AG08395 (cell line): ENCODE measurements at regions not wholly inside any gene's neighbourhood (a gene's known extent, or its start where the extent isn't known, plus 50 kb on each side); places are given as distances from the start of the nearest gene placed in this dataset.

ENCODE experiments used
- DNase-seq: peaks from one replicate; pipeline ENCODE4 v3.0.0; 2012; ENCODE audit warnings: mixed read lengths, low spot score

DNA sequence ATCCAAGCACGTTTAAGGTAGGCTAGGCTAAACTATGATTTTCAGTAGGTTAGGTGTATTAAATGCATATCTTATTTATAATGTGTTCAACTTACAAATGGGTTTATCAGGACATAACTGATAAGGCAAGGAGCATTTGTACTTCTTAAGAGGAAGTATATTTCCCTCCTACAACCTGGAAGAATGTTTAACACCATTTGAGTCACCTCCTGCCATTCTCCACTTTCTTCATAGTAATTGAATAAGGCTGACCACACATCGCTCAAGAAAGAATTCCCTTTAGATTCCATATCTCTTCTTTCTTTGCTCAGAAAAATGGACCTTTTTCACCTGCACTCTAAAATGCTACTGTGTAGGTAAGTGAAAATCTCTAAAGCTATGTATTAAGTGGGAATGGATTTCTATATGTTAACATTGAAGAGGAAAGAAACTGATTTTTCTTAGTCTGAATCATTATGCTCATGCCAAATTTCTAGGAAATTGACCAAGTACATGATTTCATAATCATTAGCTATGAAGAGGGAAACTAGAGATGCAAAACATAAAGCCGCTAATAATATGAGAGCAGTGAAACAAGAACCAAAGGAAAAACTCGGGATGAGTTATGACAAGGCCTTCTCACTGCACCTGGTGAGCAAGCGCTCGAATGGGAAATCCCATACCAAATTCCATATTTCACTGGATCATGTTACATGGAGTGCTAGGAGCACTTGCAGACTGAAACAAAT, 210.4 kb downstream of the ALDH8A1 start:
- no peak for DNase-seq

DNA sequence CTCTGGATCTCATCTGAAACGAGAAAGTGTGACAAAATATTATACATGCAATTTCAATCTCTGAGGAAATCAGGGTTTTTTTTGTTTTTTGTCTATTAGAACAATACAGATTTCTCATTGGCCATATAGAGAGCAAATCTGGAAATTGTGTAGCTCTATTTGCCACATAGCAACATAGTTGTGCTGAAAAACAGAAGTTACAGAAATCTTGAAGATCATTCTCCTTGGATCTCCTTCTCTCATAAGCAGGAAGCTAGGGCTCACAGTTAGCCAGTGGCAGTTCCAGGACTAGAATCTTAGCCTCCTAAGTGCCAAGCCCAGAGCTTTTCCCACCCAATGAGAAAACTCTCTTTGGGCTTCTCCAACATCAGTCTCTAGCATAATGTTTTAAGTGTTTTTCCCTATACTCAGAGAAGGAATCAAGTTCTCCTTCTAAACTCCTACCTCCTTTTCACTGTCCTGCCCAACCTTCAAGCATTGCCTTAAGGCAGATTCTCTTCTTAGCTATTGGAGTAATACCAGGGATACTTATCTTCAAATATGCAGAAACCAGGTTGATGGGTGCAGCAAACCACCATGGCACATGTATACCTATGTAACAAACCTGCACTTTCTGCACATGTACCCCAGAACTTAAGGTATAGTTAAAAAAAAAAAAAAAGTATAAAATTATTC, 211.6 kb downstream of the ALDH8A1 start:
- no peak for DNase-seq

DNA sequence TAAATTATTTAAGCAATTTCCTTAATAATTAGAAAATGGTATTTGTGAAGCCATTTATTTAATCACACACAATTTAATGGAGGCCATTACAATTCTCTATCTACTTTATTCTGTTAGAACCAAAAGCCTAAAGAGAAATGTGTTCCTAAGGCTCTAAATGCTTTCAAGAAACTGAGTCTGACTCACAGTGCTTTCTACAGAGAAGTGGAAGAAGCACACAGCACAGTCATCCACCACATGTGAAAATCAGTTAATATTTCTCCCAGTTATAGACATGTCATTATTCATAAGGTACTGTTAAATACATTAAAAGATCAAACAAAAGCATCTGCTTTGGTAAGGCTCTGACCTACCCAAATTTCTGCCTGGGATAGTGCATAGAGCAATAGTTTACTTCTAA, 214.4 kb downstream of the ALDH8A1 start:
- no peak for DNase-seq

DNA sequence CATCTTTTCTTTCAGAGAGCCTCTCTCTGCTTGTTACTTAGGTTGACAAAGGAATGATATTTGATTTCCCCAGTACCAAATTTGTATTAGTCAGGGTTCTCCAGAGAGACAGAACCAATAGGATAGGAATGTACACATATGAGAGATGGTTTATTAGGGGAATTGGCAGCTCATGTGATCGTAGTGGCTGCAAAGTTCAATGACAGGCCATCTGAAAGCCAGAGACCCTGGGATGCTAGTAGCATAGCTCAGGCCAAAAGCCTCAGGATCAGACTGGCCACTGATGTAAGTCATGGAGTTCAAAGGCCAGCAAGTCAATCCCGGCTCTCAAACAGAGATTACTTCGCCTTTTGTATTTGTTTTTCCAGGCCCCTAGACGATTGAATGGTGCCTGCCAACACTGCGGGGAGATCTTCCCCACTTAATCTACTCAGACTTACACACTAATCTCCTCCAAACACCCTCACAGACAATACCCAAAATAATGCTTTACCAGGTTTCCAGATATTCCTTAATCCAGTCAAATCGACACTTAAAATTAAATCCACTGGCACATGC, 215.5 kb downstream of the ALDH8A1 start:
- DNase-seq = no peak

DNA sequence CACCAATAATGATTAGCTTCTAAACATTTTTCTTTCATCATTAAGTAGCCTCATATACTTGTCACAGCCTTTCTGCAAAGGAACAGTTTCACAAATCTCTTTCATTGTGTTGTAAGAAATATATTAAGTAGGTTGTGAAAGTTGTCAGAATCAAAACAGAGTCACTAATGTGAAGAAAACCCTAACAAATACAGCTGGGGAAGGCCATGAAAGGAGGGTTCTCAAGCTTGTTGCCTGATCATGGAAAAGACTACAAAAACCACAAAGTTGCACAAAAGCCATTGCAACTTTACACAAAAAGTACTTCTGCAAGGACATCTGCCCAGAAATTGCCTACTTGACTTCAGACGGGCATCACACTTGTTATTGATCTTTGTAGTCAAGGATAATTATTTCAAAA, 216.1 kb downstream of the ALDH8A1 start:
- no peak for DNase-seq

DNA sequence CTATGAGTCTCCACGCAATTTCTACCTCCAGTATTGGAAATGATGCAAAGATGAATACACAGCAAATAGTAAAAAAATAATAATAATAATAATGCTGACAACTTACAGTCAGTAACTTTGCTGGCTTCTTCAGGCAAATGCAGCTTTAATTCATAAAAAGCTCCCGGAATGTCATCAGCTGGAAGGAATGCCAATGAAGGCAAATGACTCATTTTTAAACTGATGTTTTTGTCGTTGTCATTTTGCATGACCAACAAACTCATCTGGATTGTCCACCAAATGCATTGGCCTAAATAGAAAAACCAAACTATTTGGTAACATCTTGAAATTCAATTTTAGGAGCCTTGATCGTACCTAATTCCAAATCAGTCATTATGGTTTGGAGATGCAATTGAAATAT, 217.1 kb downstream of the ALDH8A1 start:
- DNase-seq = peak; percentile 26

DNA sequence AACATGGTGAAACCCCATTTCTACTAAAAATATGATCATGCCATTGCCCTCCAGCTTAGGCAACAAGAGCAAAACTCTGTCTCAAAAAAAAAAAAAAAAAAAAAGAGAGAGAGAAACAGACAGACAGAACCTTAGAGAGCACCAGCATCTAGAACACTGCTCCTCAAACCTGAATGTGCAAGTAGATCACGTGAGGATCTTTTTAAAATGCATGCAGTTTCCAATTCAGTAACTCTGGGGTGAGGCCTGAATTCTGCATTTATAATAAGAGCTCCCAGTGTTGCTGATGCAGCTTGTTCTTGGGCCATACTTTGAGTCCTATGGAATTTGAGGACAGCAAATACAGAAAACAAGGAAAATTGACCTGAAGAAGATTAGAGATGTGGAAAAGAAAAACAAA, 218.3 kb downstream of the ALDH8A1 start:
- DNase-seq = no peak

DNA sequence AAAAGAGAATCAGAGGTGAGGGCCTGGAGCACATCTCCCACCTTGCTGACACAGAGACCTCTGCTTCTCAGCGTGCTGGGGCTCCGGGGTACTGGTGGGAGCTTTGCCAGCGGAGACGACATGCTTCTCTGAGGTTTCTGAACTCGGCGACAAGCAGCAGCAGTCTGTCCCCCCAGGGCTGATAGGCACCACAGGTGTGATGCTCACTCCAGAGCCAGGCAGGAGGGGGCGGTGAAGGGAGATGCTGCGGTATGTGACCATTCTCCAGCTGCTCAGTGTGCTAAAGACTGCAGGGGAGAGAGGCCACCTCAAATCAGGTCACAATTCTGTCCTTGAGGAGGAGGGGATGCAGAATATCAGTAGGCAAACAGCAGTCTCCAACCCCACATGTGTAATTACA, 219.9 kb downstream of the ALDH8A1 start:
- no peak for DNase-seq

DNA sequence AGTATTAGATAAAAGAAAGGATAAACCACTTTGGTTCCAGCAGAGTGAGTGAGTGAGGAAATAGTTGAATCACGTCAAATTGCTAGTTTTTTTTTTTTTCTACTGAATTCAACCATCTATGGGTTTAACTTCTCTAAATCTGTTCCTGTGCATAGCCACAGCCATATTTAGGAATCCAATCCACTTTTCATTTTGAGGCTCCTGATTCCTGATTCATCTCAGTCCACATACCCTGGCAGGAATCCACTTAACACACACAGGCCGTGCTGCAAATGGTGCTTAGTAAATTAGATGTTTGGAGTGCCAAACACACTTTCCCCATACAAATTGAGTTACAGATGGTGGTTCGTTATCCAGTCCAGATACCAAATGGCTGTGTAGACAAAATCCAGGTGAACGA, 220.3 kb downstream of the ALDH8A1 start:
- no peak for DNase-seq

DNA sequence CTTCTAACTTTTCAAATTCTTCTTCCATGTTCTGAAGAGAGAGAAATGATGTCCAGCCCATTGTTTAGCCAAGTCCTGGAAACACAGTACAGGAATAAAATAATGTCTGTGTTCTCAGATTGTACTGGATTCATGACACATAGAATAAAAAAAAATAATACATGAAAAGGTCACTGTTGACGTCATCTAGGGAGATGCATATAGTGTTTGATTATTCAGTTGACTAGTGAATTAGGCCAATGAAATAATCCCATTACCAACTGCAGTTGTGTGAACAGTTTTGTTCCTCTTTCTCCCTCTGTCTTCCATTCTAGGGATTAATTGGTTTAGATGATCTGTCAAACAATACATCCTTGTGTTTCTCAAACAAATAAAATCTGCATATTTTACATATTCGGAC, 222.8 kb downstream of the ALDH8A1 start:
- DNase-seq = no peak

DNA sequence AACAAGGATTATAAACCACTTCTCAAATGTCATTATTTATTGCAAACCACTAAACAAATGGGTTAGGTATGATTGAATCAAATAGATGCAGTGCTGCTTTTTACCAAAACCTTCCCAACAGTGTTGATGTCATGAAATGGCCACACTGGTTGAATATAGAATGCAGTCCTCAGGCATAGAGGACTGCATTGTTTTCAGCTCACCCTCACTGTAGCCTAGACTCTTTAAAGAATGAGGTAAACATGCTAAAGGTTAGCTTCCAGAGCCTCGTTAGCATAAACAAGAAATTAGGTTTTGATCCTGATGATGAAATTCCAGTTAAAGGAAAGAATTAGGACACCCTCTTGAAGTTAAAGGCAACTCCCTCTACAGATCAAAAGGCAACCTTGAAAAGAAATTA, 224.3 kb downstream of the ALDH8A1 start:
- no peak for DNase-seq

DNA sequence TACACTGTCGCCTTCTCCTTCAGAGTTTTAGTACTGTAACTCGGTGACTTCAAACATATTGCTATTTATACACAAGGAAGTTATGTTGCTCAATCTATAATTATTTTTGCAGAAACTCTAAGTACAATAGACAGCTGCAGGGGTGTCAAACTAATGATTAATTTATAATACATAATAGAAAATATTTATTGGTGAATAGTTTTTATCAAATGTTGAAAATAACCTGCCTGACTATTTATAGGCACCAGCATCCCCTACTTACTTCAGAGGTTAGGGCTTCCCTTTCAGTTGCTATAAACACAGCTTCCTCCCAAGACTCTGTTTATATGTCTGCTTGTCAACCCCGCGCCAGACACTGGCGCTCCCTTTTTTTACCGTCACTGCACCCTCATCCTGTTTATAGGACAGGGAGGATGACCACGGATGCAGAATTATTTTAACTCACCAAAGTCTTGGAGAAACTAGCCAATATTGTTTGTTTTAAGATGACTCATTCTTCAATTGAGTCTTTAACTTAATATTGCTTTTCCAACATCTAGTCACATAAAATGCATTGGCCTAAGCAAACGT, 225.0 kb downstream of the ALDH8A1 start:
- DNase-seq = no peak

DNA sequence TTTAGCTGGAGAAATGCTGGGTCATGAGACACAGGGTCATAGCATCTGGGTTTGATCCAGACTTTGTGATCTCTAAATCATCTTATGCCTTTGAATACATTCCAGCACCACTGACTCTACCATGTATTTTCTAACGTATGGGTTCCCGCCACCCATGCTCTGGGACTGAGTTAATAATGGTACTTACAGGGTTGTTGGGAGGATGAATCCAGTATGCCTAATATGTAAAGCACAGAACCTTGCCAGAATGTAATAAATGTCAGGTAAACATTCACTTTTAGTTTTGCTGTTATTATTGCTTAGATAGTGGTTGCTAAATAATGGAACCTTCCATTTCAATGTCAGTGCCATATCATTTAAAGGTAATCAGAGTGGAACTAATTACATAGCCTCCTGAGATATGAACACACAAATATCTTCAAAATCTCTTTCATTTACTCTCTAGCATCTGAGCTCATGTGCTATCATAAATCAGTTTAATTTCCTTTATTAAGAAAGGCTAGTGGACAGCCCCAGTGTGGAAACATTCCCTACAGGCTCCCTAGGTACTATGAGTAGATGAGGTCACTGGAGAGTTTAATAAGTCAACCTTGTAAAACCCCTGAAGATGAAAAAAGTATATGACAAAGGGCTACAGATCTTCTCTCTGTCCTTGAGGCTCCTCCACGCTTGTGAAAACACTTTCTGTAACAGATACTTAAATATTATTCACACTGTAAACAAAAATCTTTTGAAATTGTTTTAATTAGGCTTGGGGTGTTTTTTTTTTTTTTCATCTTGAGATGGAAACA, 226.6 kb downstream of the ALDH8A1 start:
- DNase-seq = no peak

DNA sequence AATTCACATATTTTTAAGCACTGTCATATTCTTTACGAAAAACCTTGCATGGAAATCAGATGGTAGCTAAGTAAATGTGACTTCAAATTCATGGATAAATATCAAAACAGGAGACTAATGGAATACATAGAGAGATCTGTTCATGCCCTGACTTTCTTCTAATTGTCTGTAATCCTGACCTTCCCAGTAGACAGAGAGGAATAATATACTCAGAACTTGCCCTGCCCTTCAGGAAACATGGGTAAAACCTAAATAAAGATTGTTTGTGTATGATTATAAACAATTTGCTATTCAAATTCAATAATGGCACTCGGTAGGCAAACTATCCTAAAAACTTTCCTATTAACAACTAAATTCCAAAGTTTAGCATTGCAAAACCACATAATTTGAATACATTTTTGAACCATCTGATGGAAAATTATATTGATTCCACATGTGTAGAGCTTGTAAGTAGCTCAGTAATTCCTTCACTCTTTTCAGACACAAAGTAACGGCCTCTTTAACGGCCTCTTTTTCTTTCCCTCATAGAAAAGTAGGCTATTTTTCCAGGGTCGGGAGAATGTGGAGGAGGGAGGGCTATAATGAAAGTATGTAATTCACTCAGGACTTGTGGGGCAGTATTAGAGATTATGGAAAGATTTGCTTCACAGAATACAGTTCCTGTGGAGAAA, 227.6 kb downstream of the ALDH8A1 start:
- peak; percentile 13 for DNase-seq

DNA sequence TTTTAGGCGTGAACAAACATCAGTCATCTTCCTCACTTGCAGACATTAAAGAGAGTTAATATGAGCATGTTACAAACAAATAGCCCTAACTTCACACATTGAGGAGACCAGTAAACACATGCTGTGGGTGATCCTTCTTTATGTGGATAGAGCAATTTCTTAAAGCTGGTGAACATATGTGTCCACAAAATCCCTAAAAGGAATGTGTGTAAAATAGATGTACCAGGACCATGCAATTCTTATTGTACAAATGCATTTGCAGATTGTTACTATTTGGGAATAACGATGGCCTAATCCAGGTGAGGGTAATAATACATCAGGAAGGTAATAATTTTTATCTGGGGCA, 228.9 kb downstream of the ALDH8A1 start:
- DNase-seq = no peak

DNA sequence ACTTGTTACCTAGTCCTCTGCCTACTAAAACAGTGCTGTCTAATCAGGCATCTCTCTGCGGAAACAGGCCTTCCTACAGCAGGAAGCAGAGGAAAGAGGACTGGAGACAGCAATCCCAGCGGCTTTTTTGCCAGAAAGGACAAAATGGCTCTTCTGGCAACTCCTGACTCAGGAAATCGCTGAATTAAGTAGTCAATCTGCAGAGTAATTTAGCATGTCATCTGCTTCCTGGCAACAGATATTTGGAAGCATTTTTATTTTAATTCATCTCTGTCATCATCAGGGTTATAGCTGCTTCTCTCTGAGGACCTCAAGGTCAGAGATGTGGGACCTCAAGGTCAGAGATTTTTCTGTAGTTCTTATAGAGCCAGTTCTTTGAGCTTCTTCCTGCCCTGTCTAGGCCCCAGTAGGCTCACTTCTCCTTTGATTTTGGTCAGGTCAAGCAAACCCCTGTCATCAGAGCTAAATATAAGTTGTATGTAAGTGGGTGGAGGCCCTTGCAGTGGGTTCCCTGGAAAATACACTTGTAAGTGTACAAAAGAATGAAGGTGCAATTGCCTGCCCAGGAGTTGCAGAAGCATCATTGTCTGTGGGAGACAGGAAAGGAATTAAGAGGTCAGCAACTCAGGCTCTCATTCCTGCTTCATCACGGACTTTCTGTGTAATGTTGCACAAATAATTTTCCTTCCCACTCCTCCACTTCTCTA, 229.4 kb downstream of the ALDH8A1 start:
- no peak for DNase-seq

DNA sequence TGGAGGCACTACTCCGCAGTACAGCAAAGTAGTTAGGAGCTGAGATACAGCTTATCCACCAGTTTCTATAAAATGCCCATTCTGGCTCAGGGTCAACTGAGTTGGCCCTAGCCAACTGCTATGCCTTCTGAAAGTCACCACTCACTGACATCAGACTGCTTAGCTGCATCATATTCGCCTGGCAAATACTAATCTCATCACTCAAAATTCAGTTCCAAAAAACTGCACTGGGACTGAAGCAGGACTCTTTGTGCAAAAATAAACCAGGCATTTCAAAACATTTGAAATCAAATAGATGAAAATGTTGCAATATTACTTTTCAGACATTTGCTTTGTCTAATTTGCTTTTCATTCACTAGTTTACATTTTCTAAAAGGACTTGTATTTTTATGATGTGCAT, 230.0 kb downstream of the ALDH8A1 start:
- DNase-seq = no peak

DNA sequence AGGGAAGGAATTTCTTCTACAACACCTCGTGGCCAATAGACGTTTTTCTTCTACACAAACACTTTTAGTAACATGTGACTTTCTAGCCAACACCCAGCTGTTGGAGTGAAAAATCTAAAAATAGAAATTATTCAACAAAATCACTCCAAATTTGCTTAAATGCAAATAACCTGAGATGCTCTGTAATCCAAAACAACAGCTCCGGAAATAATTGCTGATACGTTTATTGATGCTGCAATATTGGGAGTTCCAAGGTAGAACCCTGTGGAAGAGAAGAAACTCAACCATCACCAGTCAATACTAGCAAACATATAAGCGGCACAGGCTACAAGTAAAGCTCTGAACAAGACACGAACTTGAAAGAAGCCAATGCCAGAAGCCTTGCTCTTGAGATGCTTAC, 230.6 kb downstream of the ALDH8A1 start:
- DNase-seq = no peak

DNA sequence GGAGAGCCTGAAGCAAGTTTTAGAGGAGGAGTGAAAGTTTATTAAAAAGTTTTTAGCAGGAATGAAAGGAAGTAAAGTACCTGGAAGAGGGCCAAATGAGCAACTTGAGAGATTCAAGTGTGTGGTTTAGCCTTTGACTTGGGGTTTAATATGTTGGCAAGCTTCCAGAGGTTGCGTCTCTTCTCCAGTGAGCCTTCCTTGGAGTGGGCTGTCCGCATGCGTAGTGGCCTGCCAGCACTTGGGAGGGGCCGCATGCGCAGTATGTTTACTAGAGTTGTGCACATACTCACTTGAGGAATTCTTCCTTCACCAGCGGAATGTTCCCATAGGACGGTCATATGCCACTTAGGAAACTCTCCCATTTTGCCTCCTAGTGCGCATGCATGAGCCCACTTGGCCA, 235.2 kb downstream of the ALDH8A1 start:
- no peak for DNase-seq

DNA sequence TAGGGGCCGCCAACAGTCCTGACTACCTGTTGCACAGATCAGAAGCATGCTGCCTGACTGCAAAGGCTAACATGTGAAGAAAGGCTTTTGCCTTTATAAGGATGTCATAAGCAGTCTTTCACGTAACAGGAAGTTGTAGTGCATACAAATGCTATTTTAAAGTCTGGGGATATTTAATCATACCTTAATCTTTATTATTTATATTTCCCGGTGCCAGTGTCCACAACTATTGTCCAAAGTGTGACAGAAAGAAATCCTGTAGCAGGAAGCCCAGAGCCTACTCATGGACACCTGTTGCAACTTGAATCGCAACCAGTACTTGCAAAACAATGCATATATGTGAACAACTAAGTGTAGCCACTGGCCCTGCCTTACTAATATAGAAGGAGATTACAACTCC, 235.8 kb downstream of the ALDH8A1 start:
- DNase-seq = no peak

DNA sequence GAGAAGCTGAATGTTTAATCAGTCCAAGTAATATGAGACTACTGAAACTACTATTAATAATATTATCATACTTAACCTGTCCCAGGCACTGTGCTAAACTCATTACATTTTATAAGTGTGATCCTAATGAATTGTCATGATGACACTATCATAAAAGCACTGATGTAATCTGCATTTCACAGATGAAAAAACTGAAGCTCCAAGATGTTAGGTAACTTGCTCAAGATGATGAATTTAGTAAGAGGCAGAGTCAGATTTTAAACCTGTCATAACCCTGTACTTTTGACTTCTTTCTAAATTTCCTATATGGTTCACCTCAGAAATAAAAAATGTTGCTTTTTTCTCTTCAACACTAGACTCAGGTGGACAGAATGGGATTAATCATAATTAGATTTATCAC, 237.6 kb downstream of the ALDH8A1 start:
- no peak for DNase-seq
